HG02981 (cell line): ENCODE measurements at regions not wholly inside any gene's neighbourhood (a gene's known extent, or its start where the extent isn't known, plus 50 kb on each side); places are given as distances from the start of the nearest gene placed in this dataset.
A peak's percentile ranks its signal among the peaks of the same experiment; 100 is the strongest.

Experiments used
- ATAC-seq: cut with Tn5 transposase; IDR thresholded peaks from one replicate; pipeline ENCODE4 v1.9.1; 2021; ENCODE audit warnings: mild to moderate bottlenecking, moderate library complexity; ENCODE audit not compliant: unreplicated experiment

GRCh38 chr13:60282186-60282585, 114.8 kb upstream of the TDRD3 start:
- no peak for ATAC-seq

DNA sequence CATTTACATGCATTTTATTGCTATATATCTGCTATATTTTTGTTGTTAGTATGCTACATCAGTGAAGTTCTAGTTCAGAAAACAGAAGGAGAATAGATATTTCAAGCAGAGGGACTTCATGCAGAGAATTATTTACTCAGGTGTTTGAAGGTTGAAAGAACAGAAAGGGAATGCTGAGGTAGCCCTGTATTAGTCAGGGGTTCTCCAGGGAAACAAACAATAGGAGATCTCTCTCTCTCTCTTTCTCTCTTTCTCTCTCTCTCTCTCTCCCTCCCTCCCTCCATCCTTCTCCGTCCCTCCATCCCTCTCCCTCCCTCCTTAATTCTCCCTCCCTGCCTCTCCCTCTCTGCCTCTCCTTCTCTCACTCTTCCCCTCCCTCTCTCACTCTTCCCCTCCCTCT, 114.3 kb upstream of the TDRD3 start:
- no peak for ATAC-seq

DNA sequence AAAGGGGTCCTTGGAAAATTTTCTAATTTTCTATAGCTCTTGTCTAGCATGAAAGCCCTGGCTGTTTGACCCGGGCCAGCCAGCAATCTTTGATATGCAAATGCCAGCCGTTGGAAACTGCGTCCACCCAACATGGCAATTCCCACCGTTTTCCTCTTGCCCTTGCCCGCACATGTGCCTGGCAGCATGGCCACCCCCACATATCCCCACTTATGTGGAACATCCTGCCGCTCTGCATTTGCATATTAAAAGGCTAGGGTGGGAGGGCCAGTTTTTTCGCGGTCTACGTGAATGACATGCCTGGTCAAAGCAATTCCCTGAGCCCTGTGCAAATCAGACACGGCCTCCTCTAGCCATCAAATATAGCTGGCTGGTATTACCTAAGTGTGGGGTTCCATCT, 110.3 kb upstream of the TDRD3 start:
- ATAC-seq: no peak

- no peak for ATAC-seq
These were observed 108.5 kb upstream of the TDRD3 start for GRCh38 chr13:60288569-60288968.

GRCh38 chr13:60303166-60303565, 93.9 kb upstream of the TDRD3 start:
- no peak for ATAC-seq

GRCh38 chr13:60311527-60311926, 85.5 kb upstream of the TDRD3 start:
- ATAC-seq: no peak

DNA sequence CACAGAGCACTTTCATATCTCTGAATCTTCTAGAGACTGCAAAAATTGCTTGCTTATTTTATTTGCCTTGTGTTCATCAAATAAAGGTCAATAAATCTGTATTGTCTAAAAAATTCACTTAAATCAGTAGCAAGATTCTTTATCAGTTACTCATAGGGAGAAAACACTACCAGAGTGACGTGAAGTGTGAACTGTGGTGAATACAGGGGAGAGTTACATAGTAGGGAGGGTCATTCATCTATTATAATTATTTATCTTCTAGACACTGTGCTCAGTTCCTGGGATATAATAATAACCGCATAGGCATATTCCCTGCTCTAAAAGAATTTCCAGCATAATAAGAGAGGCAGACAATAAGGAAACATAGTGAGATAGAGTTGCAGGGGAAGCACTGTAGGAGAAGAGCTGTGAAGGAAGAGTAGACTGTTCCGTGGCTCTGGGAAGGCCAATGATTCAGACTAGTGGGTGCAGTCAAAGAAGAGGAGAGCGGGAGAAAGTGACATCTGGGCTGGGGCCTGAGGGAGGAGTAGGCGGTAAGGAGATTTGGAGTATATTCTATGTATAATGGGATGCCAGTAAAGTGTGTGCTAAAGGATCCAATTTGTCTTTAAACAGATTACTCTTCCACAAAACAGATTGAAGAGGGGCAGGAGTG, 84.0 kb upstream of the TDRD3 start:
- ATAC-seq: no peak

- no peak for ATAC-seq
These were observed 78.8 kb upstream of the TDRD3 start for GRCh38 chr13:60318186-60318585.

GRCh38 chr13:60324131-60324530, 72.9 kb upstream of the TDRD3 start:
- ATAC-seq: no peak

- no peak for ATAC-seq
These were observed 70.7 kb upstream of the TDRD3 start for GRCh38 chr13:60326273-60326672.

GRCh38 chr13:60327511-60327910, 69.5 kb upstream of the TDRD3 start:
- no peak for ATAC-seq

DNA sequence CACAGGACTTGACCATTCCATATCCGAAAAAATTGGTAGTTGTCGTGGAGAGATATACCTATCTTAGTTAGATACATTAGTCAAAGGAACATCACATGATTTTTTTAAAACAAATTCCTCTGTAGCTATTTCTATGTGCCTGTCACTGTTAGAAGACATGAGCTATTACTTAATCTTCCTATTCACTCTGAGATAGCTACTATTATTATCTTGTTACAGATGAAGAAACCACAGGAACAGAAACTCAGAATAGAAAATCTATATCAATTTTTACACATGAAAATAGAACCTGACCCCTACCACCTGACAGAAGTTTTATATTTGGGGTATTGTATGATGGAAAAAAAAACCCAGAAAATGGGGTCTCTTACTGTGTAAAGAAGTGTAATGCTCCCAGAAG, 68.9 kb upstream of the TDRD3 start:
- no peak for ATAC-seq

DNA sequence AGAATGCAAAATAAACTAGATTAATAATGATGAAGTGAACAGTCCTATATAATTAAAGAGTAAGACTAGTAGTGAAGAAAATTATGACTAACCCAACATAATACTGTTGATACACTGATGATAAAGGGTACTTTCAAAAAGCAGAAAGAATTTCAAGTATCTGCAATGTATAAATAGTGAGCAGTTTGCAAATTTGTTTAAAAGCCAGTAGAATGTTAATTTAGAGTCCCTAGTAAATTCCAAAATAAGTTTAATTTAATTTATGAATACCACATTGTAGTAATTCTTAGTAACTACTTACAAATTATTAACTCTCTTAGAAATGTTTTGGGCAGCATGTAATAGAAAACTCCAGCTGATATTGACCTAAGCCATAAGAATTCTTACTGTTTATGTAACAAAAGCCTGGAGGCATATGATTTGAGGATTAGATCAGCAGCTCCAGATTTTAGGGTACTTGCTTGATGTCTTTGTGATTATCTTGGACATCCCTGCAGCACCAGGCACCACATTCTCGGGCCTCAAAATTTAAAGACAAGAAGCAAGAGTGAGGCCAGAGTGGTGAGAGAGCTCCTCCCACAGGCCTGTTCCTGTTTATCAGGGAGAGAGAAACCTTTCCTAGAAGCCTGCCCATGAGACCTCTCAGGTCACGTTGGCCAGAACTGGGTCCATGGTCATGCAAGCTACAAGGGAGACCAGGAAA, 67.6 kb upstream of the TDRD3 start:
- ATAC-seq: peak; percentile 64

- no peak for ATAC-seq
These were observed 65.6 kb upstream of the TDRD3 start for GRCh38 chr13:60331249-60332012.

GRCh38 chr13:60332682-60333081, 64.3 kb upstream of the TDRD3 start:
- no peak for ATAC-seq

- ATAC-seq: no peak
These were observed 62.7 kb upstream of the TDRD3 start for GRCh38 chr13:60334310-60334709.

DNA sequence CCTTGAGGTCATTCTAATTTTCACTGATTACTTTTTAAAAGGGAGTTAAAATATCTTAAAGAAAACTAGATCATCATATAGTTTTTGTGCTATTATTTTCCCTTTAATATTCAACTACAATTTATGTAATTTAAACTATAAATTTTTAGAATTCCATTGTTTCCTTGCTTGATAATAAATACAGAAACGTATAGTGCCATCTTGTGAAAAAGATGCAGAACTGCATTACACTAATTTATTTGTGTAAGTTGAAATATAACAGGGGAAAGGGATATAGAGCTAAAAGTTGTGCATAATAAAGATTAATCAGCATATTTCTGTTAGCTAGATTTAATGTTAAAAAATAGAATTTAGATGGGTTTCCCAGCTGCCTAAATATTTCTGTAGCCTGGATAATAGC, 61.5 kb upstream of the TDRD3 start:
- ATAC-seq: no peak

- no peak for ATAC-seq
These were observed 58.3 kb upstream of the TDRD3 start for GRCh38 chr13:60338754-60339153.

- ATAC-seq: no peak
These were observed 53.0 kb upstream of the TDRD3 start for GRCh38 chr13:60343978-60344377.

DNA sequence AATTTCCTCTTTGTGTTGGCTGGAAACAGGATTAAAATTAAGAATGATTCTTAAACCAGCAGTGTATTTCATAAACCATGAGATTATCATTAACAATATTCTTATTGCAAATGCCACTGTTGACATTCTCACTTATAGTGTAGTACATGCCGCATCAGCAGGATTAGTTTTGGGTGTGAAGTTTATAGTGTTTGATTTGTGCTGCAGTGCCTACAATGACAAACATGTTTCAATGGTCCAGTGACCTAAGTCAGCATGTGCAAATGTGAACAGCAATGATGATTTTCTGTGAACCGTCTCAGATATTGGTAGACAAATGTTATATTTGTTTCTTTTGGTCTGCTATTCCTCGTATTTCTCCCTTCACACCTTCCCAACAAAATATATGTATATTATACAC, 49.8 kb upstream of the TDRD3 start:
- no peak for ATAC-seq
